HG02642 (cell line): ENCODE measurements at regions not wholly inside any gene's neighbourhood (a gene's known extent, or its start where the extent isn't known, plus 50 kb on each side); places are given as distances from the start of the nearest gene placed in this dataset.
"Not testable (repeated sequence)": the region's sequence is repeated elsewhere in the genome, so short reads cannot be mapped to it uniquely, and the experiment has no call there.

ENCODE experiments used
- ATAC-seq: cut with Tn5 transposase; IDR thresholded peaks from one replicate; pipeline ENCODE4 v1.9.1; 2021; ENCODE audit warnings: mild to moderate bottlenecking; ENCODE audit not compliant: unreplicated experiment, poor library complexity

DNA sequence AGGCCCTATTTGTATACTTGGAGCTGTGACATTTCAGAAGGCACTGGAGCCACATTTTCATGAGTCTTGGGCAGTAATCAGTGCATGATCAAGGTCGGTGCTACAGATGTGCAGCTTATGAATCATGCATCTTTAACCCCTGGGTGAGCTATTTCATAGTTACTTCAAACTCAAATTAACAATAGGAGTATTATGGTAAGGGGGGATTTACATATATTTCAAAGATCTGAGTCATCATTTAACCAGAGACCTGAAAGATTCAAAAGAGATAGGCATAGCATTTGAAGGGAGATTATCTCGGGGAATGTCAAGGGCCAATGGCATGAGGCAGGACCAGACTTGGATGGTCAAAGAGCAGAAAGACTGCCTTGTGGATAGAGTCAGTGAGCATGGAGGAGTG, 169.0 kb upstream of the GRIN3A start:
- no peak for ATAC-seq

DNA sequence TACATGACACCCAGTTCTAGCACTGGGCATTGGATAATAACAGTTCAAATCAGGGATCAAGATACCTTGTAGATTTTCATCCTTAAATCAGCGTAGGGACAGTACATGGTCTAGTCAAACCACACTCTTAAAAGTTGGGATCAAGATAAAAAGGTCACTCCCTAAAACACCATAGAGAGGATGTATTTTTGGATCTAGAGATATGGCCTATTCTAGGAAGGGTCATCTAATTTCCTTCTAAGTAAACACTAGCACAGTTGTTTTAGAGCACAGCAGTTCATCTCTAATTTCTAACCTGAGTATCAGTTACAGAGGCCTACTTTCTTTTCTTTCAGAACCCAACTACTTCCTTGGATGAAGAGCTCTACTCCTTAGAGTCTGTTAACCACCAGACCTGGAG, 166.4 kb upstream of the GRIN3A start:
- ATAC-seq: no peak

DNA sequence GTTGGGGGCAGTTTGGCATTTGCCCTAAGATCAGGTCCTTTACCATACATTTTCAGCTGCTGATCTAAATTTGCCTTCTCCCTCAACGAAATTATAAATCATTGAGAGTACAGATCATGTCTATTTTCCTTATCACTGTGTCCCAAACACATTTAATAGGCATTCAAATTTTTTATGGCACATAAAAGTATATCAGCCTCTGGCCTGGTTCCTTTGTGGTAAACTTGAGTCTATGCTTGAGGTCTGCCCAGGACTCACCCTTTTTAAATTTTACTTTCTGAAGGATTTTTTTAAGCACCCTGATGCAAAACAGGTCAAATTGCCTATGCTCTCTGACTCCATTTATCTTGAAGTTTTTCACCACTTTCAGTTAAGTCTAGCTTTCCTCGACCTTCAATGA, 163.6 kb upstream of the GRIN3A start:
- no peak for ATAC-seq

- ATAC-seq: no peak
Observed at GRCh38 chr9:101897196-101897595, 158.7 kb upstream of the GRIN3A start.

- no peak for ATAC-seq
Observed at GRCh38 chr9:101893661-101894646, 155.5 kb upstream of the GRIN3A start.

- ATAC-seq: no peak
Observed at GRCh38 chr9:101881508-101881907, 143.1 kb upstream of the GRIN3A start.

DNA sequence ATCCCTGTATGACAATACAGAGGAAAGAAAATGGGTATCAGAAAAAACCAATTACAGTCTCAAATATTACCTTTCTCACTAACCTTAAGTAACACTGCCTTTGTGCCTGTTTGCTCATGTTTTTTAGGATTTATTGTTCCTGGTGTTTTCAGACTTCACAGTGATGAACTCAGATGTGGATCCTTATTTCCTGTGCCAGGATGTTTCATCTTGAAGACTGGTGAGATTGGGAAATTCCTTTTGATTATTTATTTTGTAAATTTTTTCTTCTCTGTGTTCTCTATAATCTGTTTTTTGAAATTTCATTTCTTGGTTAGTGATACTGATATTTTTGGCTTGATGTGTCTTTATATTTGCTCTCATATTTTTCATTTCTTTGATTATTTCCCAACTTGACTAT, 142.4 kb upstream of the GRIN3A start:
- ATAC-seq: no peak

DNA sequence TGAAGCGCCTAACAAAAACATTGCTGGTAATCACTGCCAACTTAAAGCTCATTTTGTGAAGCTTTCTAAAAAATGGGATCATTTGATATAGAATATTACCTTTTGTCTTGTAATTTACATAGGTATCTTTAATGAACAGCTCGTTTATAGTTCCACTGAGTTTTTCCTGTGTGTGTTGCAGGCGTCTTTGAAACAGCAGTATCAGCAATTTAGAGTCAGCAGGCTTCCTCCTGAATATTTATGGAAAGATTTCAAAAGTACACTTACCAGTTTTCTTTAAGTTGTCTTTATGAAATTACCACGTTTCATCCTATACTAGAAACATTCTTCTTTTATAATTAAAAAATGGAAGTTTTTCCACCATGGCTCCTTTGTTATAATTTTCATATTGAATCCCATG, 140.3 kb upstream of the GRIN3A start:
- no peak for ATAC-seq

DNA sequence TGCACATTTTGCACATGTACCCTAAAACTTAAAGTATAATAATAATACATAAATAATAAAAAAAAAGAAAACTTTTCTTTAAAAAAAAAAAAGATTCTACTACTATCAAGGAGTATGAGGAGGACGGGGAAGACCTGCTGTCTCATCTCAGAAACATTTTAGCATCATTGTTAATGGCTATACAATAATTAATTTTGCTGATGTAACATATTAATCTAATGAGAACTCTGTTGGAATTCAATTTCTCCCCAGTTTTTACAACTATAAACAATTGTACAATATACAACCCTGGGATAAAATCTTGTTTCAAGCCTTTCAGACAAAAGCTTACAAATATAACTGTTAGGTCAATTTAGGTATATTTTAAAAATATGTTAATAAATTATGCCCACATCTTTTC, 139.0 kb upstream of the GRIN3A start:
- ATAC-seq: no peak

DNA sequence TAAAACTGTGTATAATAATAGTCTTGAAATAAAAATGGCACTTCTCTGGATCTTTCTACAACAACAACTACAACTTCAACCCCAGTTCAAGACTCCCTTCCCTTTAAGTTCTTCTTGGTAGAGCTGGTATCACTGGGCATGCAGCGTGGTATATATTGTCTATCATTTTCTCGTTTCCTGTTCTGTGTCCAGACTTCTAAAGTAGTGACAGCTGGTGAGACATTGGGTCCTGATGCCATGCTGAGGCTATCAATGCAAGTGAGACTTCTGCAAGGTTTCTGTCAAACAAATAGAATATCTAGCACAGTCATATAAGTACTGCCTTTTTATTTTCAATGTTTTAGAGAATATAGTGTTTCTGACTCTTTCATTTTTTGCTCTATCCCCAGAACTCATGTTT, 123.0 kb upstream of the GRIN3A start:
- ATAC-seq: no peak

DNA sequence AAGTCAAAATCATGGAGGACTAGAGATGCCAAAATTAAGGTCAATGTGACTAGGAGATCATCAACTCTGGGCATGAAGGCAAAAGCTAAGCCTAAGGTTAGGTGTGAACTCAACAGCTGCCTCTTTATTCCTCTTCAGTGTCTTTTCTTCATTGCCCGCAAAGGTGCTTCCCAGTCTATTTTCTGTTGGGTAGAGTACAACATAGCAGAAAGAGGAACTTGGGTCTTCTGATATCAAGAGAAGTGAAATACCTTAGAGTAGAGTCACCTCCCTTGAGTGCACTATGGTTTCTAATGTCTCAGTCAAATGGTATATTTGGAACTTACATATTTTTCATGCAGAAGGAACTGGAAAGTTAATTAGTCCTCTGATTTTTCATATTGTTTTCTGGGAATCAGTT, 122.5 kb upstream of the GRIN3A start:
- no peak for ATAC-seq

DNA sequence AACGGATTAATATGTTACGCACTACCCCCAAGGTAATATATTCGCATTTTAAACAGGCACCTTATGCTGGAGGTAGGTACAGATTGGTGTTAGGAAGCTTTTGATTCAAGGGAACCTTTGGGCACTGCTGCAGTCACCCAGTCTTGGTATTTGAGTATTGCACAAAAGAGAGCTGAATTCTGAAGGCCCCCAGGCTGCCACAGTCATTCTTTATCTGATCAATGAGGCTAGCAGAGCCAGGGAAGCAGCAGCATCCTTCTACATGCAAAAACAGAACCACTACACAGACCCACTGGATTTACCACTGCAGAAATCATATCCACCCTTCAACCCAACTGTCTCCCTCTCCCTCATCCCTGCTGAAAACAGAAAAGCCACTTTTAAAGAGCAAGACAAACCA, 121.2 kb upstream of the GRIN3A start:
- ATAC-seq: no peak

DNA sequence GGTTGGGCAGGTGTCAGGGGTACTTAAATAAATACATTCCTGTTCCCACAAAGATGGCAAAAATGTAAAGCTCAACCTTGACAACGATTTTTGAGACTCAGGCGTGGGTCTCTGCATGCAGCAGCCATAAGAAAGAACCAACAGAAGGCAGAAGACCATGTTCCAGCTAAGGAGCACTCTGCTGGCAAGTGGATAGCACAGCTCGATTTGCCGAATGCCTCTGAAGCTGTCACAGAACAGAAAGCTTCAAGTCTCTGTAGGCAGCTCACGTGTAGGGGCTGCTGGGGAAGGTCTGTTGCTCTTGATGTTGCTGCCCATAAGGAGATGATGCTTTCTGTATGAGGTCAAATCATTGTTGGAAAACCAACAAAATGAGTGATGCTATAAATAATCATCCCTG, 119.6 kb upstream of the GRIN3A start:
- no peak for ATAC-seq

- no peak for ATAC-seq
Observed at GRCh38 chr9:101849102-101849707, 110.8 kb upstream of the GRIN3A start.

- ATAC-seq: no peak
Observed at GRCh38 chr9:101848485-101848919, 110.1 kb upstream of the GRIN3A start.

DNA sequence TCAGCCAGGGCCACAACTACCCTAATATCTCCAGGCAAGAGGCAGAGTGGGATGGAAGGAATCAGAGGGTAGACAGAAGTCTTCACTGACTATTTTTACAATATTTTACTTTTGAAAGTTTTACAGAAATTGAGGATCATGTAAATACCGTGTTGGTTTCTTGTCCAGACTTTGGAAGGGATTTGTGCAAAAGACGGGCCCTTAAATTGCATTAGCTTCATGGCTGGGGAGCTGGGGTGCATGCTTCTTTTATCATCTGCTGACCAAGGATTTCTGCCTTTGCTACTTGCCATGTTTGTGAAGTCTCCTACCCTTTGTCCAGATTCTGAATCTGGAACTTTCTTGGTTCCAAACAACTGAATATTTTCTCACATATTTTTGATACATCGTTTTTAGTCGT, 107.7 kb upstream of the GRIN3A start:
- no peak for ATAC-seq

DNA sequence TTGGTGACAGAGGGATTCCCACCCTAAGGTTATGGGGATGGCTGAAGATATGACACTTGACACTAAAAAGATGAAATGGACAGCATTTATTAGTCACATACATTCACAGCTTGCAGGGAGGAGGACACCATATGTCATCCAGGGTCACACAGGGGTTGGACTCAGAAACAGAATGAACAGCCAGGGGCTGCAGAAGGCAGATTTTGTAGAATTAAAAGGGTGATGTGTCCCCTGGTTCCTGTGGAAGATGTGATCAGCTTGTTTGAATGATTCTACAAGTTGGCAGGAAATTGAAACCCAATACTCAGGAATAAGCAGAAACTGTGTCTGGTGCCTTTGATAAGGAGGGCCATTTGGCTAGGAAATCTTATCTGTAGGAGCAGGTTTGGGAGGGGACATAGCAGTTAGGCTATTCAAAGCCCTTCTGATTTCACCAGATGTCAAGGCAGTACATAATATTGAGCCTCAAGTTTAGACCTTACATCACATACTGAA, 102.3 kb upstream of the GRIN3A start:
- ATAC-seq: no peak

DNA sequence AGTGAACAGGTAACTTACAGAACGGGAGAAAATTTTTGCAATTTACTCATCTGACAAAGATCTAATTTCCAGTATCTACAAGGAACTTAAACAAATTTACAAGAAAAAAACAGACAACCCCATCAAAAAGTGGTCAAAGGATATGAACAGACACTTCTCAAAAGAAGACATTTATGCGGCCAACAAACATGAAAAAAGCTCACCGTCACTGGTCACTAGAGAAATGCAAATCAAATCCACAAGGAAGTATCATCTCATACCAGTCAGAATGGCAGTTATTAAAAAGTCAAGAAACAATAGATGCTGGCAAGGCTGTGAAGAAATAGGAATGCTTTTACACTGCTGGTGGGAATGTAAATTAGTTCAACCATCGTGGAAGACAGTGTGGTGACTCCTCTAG, 100.5 kb upstream of the GRIN3A start:
- not testable (repeated sequence) for ATAC-seq

- no peak for ATAC-seq
Observed at GRCh38 chr9:101836021-101836420, 97.6 kb upstream of the GRIN3A start.

DNA sequence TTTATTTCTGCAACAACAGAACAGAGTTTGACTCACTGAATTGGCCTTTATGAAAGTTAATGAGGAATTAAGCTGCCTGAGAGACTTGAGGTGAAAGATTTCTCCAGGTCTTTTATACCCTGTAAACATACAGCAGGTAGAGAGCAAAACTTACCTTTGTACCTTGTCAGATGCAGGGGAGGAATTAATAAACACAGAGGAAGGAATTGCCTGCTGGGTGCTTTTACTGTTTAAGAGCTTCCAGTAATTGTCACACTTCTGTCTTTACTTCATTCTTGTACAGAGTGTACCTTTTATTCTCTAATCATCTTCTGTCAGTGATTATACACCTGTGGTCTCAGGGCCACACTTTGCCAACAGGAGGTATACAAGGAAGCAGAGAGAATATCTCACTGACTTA, 94.0 kb upstream of the GRIN3A start:
- ATAC-seq: no peak

DNA sequence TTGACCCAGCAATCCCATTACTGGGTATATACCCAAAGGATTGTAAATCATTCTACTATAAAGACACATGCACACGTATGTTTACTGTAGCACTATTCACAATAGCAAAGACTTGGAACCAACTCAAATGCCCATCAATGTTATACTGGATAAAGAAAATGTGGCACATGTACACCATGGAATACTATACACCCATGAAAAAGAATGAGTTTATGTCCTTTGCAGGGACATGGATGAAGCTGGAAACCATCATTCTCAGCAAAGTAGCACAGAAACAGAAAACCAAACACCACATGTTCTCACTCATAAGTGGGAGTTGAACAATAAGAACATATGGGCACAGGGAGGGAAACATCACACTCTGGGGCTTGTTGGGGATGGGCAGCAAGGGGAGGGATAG, 83.0 kb upstream of the GRIN3A start:
- not testable (repeated sequence) for ATAC-seq

DNA sequence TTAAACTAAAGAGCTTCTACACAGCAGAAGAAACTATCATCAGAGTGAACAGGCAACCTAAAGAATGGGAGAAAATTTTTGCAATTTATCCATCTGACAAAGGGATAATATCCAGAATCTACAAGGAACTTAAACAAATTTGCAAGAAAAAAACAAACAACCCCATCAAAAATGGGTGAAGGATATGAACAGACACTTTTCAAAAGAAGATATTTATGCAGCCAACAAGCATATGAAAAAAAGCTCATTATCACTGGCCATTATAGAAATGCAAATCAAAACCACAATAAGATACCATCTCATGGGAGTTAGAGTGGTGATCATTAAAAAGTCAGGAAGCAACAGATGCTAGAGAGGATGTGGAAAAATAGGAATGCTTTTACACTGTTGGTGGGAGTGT, 82.5 kb upstream of the GRIN3A start:
- ATAC-seq: not testable (repeated sequence)
